BJ (cell line): ENCODE measurements at regions not wholly inside any gene's neighbourhood (a gene's known extent, or its start where the extent isn't known, plus 50 kb on each side); places are given as distances from the start of the nearest gene placed in this dataset.
A peak's percentile ranks its signal among the peaks of the same experiment; 100 is the strongest.

Experiments used
- CTCF ChIA-PET: fragments of 350-600 bp; formaldehyde crosslinking; extraction: SDS; loops from one replicate; lab custom pipeline; 2021; ENCODE audit warnings: antibody characterized with exemption, inconsistent platforms; lab: Yijun Ruan, JAX
- POLR2A ChIA-PET: fragments of 300-600 bp; sonication (Branson Sonifier 250); formaldehyde crosslinking; extraction: SDS; loops from one replicate; lab custom pipeline; 2021; ENCODE audit warnings: antibody characterized with exemption; lab: Charles Lee
- DNase-seq: peaks from one replicate; pipeline ENCODE4 v3.0.0-alpha.2; 2011; ENCODE audit warnings: low read depth
- H3K27me3 ChIP-seq: 2 replicates; pipeline ENCODE4 v1.6.0; 2011; ENCODE audit warnings: low read length; ENCODE audit not compliant: control insufficient read depth, insufficient read depth
- H3K36me3 ChIP-seq: 2 replicates; pipeline ENCODE4 v1.5.1; 2011; ENCODE audit warnings: low read length; ENCODE audit not compliant: control insufficient read depth, insufficient read depth
- H3K4me3 ChIP-seq: 2 replicates; pipeline ENCODE4 v1.5.1; 2011; ENCODE audit warnings: low read depth, mild to moderate bottlenecking, control low read depth, low read length
- TF ChIP-seq, protein P1 (sequence below): IDR thresholded peaks from 2 replicates; pipeline ENCODE4 v1.5.1; 2011; ENCODE audit warnings: low read depth, mild to moderate bottlenecking, control low read depth, inconsistent platforms, low read length, moderate library complexity; ENCODE audit not compliant: insufficient read depth

DNA sequence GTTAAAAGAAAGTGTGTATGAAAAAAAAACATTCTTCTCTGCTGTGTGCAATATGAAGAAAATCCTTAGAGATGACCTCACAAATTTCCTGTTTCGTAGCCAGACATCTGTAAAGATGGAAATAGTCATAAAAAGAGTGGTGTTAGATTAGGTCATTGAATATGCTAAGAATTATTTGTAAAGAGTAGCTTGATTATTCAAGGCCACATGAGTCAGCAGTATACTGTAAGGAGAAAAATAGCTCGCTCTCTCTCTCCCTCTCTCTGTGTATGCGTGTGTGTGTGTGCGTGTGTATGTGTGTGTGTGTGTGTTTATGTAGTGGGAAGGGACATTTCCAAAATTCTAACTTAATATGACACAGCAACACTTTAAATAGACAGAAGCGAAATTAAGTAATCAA lies 78.8 kb downstream of the PTCHD4 start:
- TF ChIP-seq, protein P1, sequence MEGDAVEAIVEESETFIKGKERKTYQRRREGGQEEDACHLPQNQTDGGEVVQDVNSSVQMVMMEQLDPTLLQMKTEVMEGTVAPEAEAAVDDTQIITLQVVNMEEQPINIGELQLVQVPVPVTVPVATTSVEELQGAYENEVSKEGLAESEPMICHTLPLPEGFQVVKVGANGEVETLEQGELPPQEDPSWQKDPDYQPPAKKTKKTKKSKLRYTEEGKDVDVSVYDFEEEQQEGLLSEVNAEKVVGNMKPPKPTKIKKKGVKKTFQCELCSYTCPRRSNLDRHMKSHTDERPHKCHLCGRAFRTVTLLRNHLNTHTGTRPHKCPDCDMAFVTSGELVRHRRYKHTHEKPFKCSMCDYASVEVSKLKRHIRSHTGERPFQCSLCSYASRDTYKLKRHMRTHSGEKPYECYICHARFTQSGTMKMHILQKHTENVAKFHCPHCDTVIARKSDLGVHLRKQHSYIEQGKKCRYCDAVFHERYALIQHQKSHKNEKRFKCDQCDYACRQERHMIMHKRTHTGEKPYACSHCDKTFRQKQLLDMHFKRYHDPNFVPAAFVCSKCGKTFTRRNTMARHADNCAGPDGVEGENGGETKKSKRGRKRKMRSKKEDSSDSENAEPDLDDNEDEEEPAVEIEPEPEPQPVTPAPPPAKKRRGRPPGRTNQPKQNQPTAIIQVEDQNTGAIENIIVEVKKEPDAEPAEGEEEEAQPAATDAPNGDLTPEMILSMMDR = no peak
- H3K4me3 ChIP-seq = no peak overlapping the region
- peak; percentile 91 for DNase-seq
- H3K36me3 ChIP-seq = no peaks in the 10 kb centered on the region
- no peaks in the 10 kb centered on the region for H3K27me3 ChIP-seq
- POLR2A ChIA-PET = interaction anchor here (0.5 to 0.7 kb wide), 3 partner anchors 9 to 668 kb away, joined by 3 to 9 read pairs (median 4); no protein-coding TSS in a partner anchor
- CTCF ChIA-PET = no interaction called here

DNA sequence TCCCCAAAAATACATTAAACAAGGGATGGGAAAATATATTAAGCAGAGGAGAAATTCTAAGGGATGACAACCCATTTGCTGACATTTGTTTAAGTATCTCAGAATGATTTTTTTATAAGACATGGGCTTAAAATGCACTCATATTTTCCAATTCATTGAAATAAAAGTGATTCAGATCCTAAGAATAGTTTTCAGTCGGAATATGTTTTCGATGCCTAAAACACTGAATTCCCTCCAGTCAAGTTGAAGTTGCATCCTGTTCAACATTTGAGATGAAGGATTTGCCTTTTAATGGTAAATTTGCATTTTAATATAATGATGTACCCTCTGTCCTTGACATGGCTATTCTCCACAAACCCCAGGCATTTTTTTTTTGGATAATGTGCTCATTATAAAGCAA lies 79.3 kb downstream of the PTCHD4 start:
- POLR2A ChIA-PET = interaction anchor here (0.6 to 0.7 kb wide), 2 partner anchors 43 to 668 kb away, joined by 3 to 9 read pairs; no protein-coding TSS in a partner anchor
- CTCF ChIA-PET = no interaction called here
- Histone ChIP-seq H3K27me3 (no peaks in the 10 kb centered on the region), H3K36me3 (no peaks in the 10 kb centered on the region), H3K4me3 (no peak overlapping the region)
- no peak for DNase-seq
- TF ChIP-seq, protein P1 = no peak

DNA sequence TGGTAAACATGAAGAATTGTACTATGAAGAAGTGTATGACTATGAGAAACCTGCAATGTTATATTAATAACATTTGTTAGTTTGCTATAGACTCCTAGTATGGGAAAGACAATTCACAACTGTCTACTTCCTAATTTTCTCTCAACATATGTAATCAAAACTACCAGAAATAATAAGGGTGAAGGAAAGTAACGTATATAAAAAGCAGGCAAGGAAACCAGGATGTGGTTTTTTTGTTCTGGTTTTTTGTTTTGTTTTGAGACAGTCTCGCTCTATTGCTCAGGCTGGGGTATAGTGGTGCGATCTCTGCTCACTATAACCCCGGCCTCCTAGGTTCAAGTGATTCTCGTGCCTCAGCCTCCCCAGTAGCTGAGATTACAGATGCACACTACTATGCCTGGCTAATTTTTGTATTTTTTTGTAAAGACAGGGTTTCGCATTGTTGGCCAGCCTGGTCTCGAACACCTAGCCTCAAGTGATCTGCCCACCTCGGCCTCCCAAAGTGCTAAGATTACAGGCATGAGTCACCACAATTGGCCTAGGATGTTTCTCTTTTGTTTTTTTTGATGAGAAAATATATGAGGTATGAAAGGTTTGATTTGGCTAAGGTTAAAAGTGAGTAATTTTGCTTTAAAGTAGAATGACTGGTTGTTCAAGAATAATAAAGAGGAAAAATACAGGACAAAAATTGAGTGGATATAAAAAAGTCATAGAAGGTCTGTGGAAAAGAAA lies 83.1 kb downstream of the PTCHD4 start:
- TF ChIP-seq, protein P1 = no peak
- POLR2A ChIA-PET = no interaction called here
- Histone ChIP-seq H3K4me3 (no peak overlapping the region), H3K27me3 (no peaks in the 10 kb centered on the region), H3K36me3 (no peaks in the 10 kb centered on the region)
- no peak for DNase-seq
- CTCF ChIA-PET = no interaction called here

DNA sequence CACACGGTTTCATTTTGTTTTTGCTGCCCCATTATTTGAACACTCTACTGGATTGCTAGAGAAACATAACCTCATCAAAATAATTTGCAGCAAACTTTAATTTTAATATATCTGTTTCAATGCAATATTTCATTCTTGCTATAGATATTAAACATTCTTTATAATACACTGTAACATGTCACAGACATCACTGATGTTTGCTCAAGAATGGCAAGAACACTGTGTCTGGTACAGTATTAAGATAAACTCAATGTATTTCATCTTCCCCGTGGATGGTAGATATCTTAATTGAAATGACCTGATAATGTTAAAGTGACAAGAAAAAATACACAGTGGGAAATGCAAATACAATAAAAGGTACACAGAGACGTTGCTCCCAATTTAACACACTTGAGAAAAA lies 86.0 kb downstream of the PTCHD4 start:
- no peak for DNase-seq
- TF ChIP-seq, protein P1 = no peak
- H3K27me3 ChIP-seq = no peaks in the 10 kb centered on the region
- ChIA-PET POLR2A (no interaction called here), CTCF (no interaction called here)
- H3K36me3 ChIP-seq = no peaks in the 10 kb centered on the region
- H3K4me3 ChIP-seq = no peak overlapping the region

DNA sequence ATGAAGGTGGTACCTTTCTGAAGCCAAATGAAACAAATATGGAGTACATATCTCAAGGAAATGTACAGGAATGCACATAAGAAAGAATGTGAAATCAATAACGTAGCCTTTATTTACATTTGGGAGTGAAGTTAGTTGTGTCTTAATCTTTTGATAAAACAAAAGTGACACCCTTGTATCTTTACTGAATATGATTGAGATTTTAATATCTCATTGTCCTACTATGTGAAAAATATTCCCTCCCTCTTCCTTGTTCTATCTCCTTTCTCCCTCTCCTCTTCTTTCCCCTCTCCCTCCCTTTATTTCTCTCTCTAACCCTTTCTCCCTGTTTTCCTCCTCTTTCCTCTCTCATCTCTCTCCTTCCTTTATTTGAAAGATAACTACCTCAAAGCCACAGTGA lies 89.1 kb downstream of the PTCHD4 start:
- no peak overlapping the region for H3K4me3 ChIP-seq
- TF ChIP-seq, protein P1 = no peak
- H3K36me3 ChIP-seq = no peaks in the 10 kb centered on the region
- DNase-seq = no peak
- ChIA-PET CTCF (no interaction called here), POLR2A (no interaction called here)
- H3K27me3 ChIP-seq = no peaks in the 10 kb centered on the region
